ENCODE measurements at regions not wholly inside any gene's neighbourhood (a gene's known extent, or its start where the extent isn't known, plus 50 kb on each side); places are given as distances from the start of the nearest gene placed in this dataset.
"Not testable (repeated sequence)": the region's sequence is repeated elsewhere in the genome, so short reads cannot be mapped to it uniquely, and the experiment has no call there.

- Histone ChIP-seq H3K79me2 (ENCODE audit: insufficient read depth, low read depth, low read length) (no peaks in the 10 kb centered on the region), H3K27ac (ENCODE audit: low read depth, low read length, poor library complexity, severe bottlenecking) (no peak overlapping the region), H3K4me1 (ENCODE audit: insufficient read depth, low read length, poor library complexity, severe bottlenecking) (no peaks in the 10 kb centered on the region), H3K36me3 (ENCODE audit: insufficient read depth, low read length) (no peaks in the 10 kb centered on the region), H3K9me3 (ENCODE audit: low read length) (no peaks in the 10 kb centered on the region), H3K9me2 (ENCODE audit: insufficient read depth, low read length) (no peaks in the 10 kb centered on the region), H3K4me2 (ENCODE audit: low read length) (no peak overlapping the region), H3K4me3 (ENCODE audit: low read depth, low read length, poor library complexity, severe bottlenecking) (no peak overlapping the region), H2AFZ (ENCODE audit: low read length) (no peak overlapping the region), H4K20me1 (ENCODE audit: insufficient read depth, low read length) (no peaks in the 10 kb centered on the region)
- no peak for TF ChIP-seq EZH2phosphoT487 (IDR thresholded peaks at IDR 0.05; ENCODE audit: borderline replicate concordance, low read depth, low read length)
- TF ChIP-seq, protein P1, sequence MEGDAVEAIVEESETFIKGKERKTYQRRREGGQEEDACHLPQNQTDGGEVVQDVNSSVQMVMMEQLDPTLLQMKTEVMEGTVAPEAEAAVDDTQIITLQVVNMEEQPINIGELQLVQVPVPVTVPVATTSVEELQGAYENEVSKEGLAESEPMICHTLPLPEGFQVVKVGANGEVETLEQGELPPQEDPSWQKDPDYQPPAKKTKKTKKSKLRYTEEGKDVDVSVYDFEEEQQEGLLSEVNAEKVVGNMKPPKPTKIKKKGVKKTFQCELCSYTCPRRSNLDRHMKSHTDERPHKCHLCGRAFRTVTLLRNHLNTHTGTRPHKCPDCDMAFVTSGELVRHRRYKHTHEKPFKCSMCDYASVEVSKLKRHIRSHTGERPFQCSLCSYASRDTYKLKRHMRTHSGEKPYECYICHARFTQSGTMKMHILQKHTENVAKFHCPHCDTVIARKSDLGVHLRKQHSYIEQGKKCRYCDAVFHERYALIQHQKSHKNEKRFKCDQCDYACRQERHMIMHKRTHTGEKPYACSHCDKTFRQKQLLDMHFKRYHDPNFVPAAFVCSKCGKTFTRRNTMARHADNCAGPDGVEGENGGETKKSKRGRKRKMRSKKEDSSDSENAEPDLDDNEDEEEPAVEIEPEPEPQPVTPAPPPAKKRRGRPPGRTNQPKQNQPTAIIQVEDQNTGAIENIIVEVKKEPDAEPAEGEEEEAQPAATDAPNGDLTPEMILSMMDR (conservative IDR thresholded peaks at IDR 0.05; ENCODE audit: low read length), result no peak
- POLR2A ChIA-PET, result no interaction called here
- DNase-seq (ENCODE audit: low spot score), result no peak
- intact Hi-C loops (cut with micrococcal nuclease; ENCODE audit: unreplicated experiment), result no loop called here
- no TSS peak for BruUV-seq (replicated peaks)
- CTCF ChIA-PET (ENCODE audit: unreplicated experiment), result no interaction called here
These were observed 742.3 kb upstream of the POU3F4 start for GRCh38 chrX:82765811-82766210.

DNA sequence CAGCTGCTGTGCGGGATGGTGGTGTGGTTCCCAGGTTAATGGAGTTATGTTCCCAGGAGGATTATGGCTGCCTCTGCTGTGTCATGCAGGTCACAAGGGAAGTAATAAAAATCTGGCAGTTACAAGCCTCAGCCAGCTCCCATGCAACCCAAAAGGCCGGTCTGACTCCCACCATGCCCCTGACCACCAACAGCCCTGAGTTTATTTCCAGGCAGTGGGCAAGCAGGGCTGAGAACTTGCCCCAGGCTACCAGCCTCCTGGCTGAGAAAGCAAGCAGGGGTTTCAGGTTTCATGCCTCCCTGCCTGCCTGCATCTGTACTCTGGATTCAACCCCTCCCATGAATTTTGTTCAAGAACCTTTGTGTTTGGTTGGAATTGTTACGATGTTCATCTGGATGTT, 732.7 kb upstream of the POU3F4 start:
- intact Hi-C loops (cut with micrococcal nuclease; ENCODE audit: unreplicated experiment), result no loop called here
- no peaks in the 10 kb centered on the region for H4K20me1 ChIP-seq (ENCODE audit: insufficient read depth, low read length)
- POLR2A ChIA-PET, result no interaction called here
- DNase-seq (ENCODE audit: low spot score), result no peak
- no peaks in the 10 kb centered on the region for H3K9me3 ChIP-seq (ENCODE audit: low read length)
- no peaks in the 10 kb centered on the region for H3K9me2 ChIP-seq (ENCODE audit: insufficient read depth, low read length)
- no peak overlapping the region for H3K4me2 ChIP-seq (ENCODE audit: low read length)
- H2AFZ ChIP-seq (ENCODE audit: low read length), result no peak overlapping the region
- BruUV-seq (replicated peaks), result no TSS peak
- no peaks in the 10 kb centered on the region for H3K36me3 ChIP-seq (ENCODE audit: insufficient read depth, low read length)
- CTCF ChIA-PET (ENCODE audit: unreplicated experiment), result no interaction called here
- TF ChIP-seq, protein P1 (conservative IDR thresholded peaks at IDR 0.05; ENCODE audit: low read length), result no peak
- no peak for TF ChIP-seq EZH2phosphoT487 (IDR thresholded peaks at IDR 0.05; ENCODE audit: borderline replicate concordance, low read depth, low read length)
- no peaks in the 10 kb centered on the region for H3K4me1 ChIP-seq (ENCODE audit: insufficient read depth, low read length, poor library complexity, severe bottlenecking)
- H3K27ac ChIP-seq (ENCODE audit: low read depth, low read length, poor library complexity, severe bottlenecking), result no peak overlapping the region
- no peak overlapping the region for H3K4me3 ChIP-seq (ENCODE audit: low read depth, low read length, poor library complexity, severe bottlenecking)
- no peaks in the 10 kb centered on the region for H3K79me2 ChIP-seq (ENCODE audit: insufficient read depth, low read depth, low read length)

- H3K27ac ChIP-seq (ENCODE audit: low read depth, low read length, poor library complexity, severe bottlenecking), result no peak overlapping the region
These were observed 726.1 kb upstream of the POU3F4 start for GRCh38 chrX:82782014-82782413.

GRCh38 chrX:82812902-82813301, 695.2 kb upstream of the POU3F4 start:
- POLR2A ChIA-PET; H3K4me2 ChIP-seq (ENCODE audit: low read length); CTCF ChIA-PET (ENCODE audit: unreplicated experiment); BruUV-seq (replicated peaks); DNase-seq (ENCODE audit: low spot score); H3K36me3 ChIP-seq (ENCODE audit: insufficient read depth, low read length); intact Hi-C loops (cut with micrococcal nuclease; ENCODE audit: unreplicated experiment); H4K20me1 ChIP-seq (ENCODE audit: insufficient read depth, low read length); H3K9me2 ChIP-seq (ENCODE audit: insufficient read depth, low read length); H2AFZ ChIP-seq (ENCODE audit: low read length); H3K79me2 ChIP-seq (ENCODE audit: insufficient read depth, low read depth, low read length); H3K27ac ChIP-seq (ENCODE audit: low read depth, low read length, poor library complexity, severe bottlenecking); H3K9me3 ChIP-seq (ENCODE audit: low read length); H3K4me1 ChIP-seq (ENCODE audit: insufficient read depth, low read length, poor library complexity, severe bottlenecking); H3K4me3 ChIP-seq (ENCODE audit: low read depth, low read length, poor library complexity, severe bottlenecking): not testable (repeated sequence)

More at GRCh38 chrX:82782014-82782413, 726.1 kb upstream of the POU3F4 start:
- no peaks in the 10 kb centered on the region for H3K9me2 ChIP-seq (ENCODE audit: insufficient read depth, low read length)
- no peaks in the 10 kb centered on the region for H3K4me1 ChIP-seq (ENCODE audit: insufficient read depth, low read length, poor library complexity, severe bottlenecking)
- H3K9me3 ChIP-seq (ENCODE audit: low read length), result no peaks in the 10 kb centered on the region
- BruUV-seq (replicated peaks), result no TSS peak
- H4K20me1 ChIP-seq (ENCODE audit: insufficient read depth, low read length), result no peaks in the 10 kb centered on the region
- ChIA-PET POLR2A (no interaction called here), CTCF (ENCODE audit: unreplicated experiment) (no interaction called here)
- no peak overlapping the region for H3K4me3 ChIP-seq (ENCODE audit: low read depth, low read length, poor library complexity, severe bottlenecking)
- no peaks in the 10 kb centered on the region for H3K36me3 ChIP-seq (ENCODE audit: insufficient read depth, low read length)
- TF ChIP-seq, protein P1 (conservative IDR thresholded peaks at IDR 0.05; ENCODE audit: low read length), result no peak
- no peak for TF ChIP-seq EZH2phosphoT487 (IDR thresholded peaks at IDR 0.05; ENCODE audit: borderline replicate concordance, low read depth, low read length)
- no peak for DNase-seq (ENCODE audit: low spot score)
- no peak overlapping the region for H2AFZ ChIP-seq (ENCODE audit: low read length)
- intact Hi-C loops (cut with micrococcal nuclease; ENCODE audit: unreplicated experiment), result no loop called here
- H3K79me2 ChIP-seq (ENCODE audit: insufficient read depth, low read depth, low read length), result no peaks in the 10 kb centered on the region
- H3K4me2 ChIP-seq (ENCODE audit: low read length), result no peak overlapping the region
